GM18505 (cell line): ENCODE measurements at regions not wholly inside any gene's neighbourhood (a gene's known extent, or its start where the extent isn't known, plus 50 kb on each side); places are given as distances from the start of the nearest gene placed in this dataset.
"Not testable (repeated sequence)": the region's sequence is repeated elsewhere in the genome, so short reads cannot be mapped to it uniquely, and the experiment has no call there.

Experiments used
- ATAC-seq: cut with Tn5 transposase; IDR thresholded peaks from one replicate; pipeline ENCODE4 v1.9.1; 2021; ENCODE audit not compliant: unreplicated experiment
- POLR2A ChIP-seq: IDR thresholded peaks from 4 replicates; pipeline ENCODE4 v1.6.1; 2011; ENCODE audit warnings: borderline replicate concordance; ENCODE audit not compliant: insufficient read depth, insufficient read length; ENCODE audit errors: extremely low read depth

- no peak for ATAC-seq
- no peak for TF ChIP-seq POLR2A
These were observed 55.0 kb upstream of the CXXC4 start for GRCh38 chr4:104549736-104550135.

GRCh38 chr4:104559502-104559901 lies 64.8 kb upstream of the CXXC4 start:
- TF ChIP-seq POLR2A = no peak
- ATAC-seq = no peak

GRCh38 chr4:104571341-104571740 lies 76.6 kb upstream of the CXXC4 start:
- no peak for ATAC-seq
- no peak for TF ChIP-seq POLR2A

GRCh38 chr4:104574371-104574770 lies 79.7 kb upstream of the CXXC4 start:
- ATAC-seq = no peak
- TF ChIP-seq POLR2A = no peak

- TF ChIP-seq POLR2A = no peak
- ATAC-seq = no peak
These were observed 80.6 kb upstream of the CXXC4 start for GRCh38 chr4:104575278-104575677.

- no peak for ATAC-seq
- no peak for TF ChIP-seq POLR2A
These were observed 82.7 kb upstream of the CXXC4 start for GRCh38 chr4:104577405-104577804.

GRCh38 chr4:104581476-104581875 lies 86.8 kb upstream of the CXXC4 start:
- not testable (repeated sequence) for ATAC-seq

GRCh38 chr4:104582056-104582455 lies 87.4 kb upstream of the CXXC4 start:
- not testable (repeated sequence) for ATAC-seq

GRCh38 chr4:104589264-104589868 lies 94.7 kb upstream of the CXXC4 start:
- ATAC-seq = no peak

GRCh38 chr4:104591510-104591911 lies 96.8 kb upstream of the CXXC4 start:
- no peak for ATAC-seq
- no peak for TF ChIP-seq POLR2A

More at GRCh38 chr4:104589264-104589868, 94.7 kb upstream of the CXXC4 start:
- no peak for TF ChIP-seq POLR2A

- ATAC-seq = no peak
- no peak for TF ChIP-seq POLR2A
These were observed 97.5 kb upstream of the CXXC4 start for GRCh38 chr4:104592183-104592582.

- ATAC-seq = no peak
- TF ChIP-seq POLR2A = no peak
These were observed 98.3 kb upstream of the CXXC4 start for GRCh38 chr4:104593019-104593418.

GRCh38 chr4:104596189-104596588 lies 101.5 kb upstream of the CXXC4 start:
- no peak for ATAC-seq

GRCh38 chr4:104615496-104615895 lies 120.8 kb upstream of the CXXC4 start:
- no peak for TF ChIP-seq POLR2A

More at GRCh38 chr4:104596189-104596588, 101.5 kb upstream of the CXXC4 start:
- no peak for TF ChIP-seq POLR2A

GRCh38 chr4:104615926-104616325 lies 121.2 kb upstream of the CXXC4 start:
- no peak for ATAC-seq
- no peak for TF ChIP-seq POLR2A

More at GRCh38 chr4:104615496-104615895, 120.8 kb upstream of the CXXC4 start:
- no peak for ATAC-seq
